ENCODE measurements at regions not wholly inside any gene's neighbourhood (a gene's known extent, or its start where the extent isn't known, plus 50 kb on each side); places are given as distances from the start of the nearest gene placed in this dataset.

DNA sequence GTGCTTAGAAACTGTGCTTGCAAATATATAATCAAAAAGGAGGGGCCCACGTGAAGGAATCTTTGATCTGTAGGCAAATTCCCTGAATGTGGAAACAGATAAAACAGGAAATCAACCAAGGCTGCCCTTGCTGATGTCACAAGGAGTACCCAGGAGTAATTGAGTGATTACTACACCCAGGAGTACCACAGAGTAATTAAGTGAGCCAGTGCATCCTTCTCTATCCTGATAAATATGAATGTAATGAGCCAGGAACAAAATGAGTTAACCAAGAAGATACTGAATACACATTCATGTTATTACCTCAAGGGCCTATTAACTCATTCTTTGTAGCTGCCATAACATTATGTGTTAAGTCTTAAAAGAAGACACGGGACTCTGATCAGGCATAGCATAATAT is 87.3 kb upstream of the POU1F1 start:
- POLR2A ChIA-PET (ENCODE audit: low non-redundant PET), result no interaction called here
- intact Hi-C loops (cut with micrococcal nuclease; ENCODE audit: unreplicated experiment), result no loop called here
- H3K4me3 ChIP-seq (ENCODE audit: low read depth, low read length, poor library complexity, severe bottlenecking), result no peak overlapping the region
- no peak overlapping the region for H3K27ac ChIP-seq (ENCODE audit: low read depth, low read length, poor library complexity, severe bottlenecking)
- no peaks in the 10 kb centered on the region for H3K36me3 ChIP-seq (ENCODE audit: insufficient read depth, low read length, poor library complexity, severe bottlenecking)
- TF ChIP-seq EZH2 (IDR thresholded peaks at IDR 0.05; ENCODE audit: borderline replicate concordance, low read depth, low read length, poor library complexity, severe bottlenecking), result no peak
- TF ChIP-seq, protein P1, sequence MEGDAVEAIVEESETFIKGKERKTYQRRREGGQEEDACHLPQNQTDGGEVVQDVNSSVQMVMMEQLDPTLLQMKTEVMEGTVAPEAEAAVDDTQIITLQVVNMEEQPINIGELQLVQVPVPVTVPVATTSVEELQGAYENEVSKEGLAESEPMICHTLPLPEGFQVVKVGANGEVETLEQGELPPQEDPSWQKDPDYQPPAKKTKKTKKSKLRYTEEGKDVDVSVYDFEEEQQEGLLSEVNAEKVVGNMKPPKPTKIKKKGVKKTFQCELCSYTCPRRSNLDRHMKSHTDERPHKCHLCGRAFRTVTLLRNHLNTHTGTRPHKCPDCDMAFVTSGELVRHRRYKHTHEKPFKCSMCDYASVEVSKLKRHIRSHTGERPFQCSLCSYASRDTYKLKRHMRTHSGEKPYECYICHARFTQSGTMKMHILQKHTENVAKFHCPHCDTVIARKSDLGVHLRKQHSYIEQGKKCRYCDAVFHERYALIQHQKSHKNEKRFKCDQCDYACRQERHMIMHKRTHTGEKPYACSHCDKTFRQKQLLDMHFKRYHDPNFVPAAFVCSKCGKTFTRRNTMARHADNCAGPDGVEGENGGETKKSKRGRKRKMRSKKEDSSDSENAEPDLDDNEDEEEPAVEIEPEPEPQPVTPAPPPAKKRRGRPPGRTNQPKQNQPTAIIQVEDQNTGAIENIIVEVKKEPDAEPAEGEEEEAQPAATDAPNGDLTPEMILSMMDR (conservative IDR thresholded peaks at IDR 0.05; ENCODE audit: low read depth, low read length), result no peak
- H3K9me3 ChIP-seq (ENCODE audit: low read depth, low read length, poor library complexity, severe bottlenecking), result no peaks in the 10 kb centered on the region
- no TSS peak for BruUV-seq (replicated peaks)
- no peak for DNase-seq (ENCODE audit: low spot score)
- no peaks in the 10 kb centered on the region for H3K4me1 ChIP-seq (ENCODE audit: insufficient read depth, low read length, poor library complexity, severe bottlenecking)
- CTCF ChIA-PET, result no interaction called here
- H3K27me3 ChIP-seq (replicated peaks; ENCODE audit: insufficient read depth, low read depth, low read length, poor library complexity), result no peaks in the 10 kb centered on the region

DNA sequence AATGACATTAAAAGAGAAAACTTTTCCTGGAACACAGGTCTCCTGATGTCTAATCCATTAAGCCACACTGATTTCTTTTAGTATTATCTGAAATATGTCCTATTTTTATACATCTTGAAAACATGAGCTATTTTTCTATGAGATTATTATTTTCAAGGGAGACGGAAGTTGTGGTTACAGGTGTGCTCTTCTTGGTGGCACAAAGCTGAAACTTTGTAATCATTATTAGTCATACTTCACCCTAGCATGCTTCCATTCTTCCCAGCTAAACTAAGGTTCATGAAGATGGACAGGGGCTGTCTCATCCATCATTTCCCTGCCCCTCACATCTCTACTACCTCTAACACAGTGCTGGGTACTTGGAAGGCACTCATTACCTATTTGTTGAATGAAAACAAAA is 85.6 kb upstream of the POU1F1 start:
- ChIA-PET CTCF (no interaction called here), POLR2A (ENCODE audit: low non-redundant PET) (no interaction called here)
- Histone ChIP-seq H3K4me3 (ENCODE audit: low read depth, low read length, poor library complexity, severe bottlenecking) (no peak overlapping the region), H3K4me1 (ENCODE audit: insufficient read depth, low read length, poor library complexity, severe bottlenecking) (no peaks in the 10 kb centered on the region), H3K9me3 (ENCODE audit: low read depth, low read length, poor library complexity, severe bottlenecking) (no peaks in the 10 kb centered on the region), H3K27ac (ENCODE audit: low read depth, low read length, poor library complexity, severe bottlenecking) (no peak overlapping the region), H3K27me3 (replicated peaks; ENCODE audit: insufficient read depth, low read depth, low read length, poor library complexity) (no peaks in the 10 kb centered on the region), H3K36me3 (ENCODE audit: insufficient read depth, low read length, poor library complexity, severe bottlenecking) (no peaks in the 10 kb centered on the region)
- intact Hi-C loops (cut with micrococcal nuclease; ENCODE audit: unreplicated experiment), result no loop called here
- DNase-seq (ENCODE audit: low spot score), result no peak
- TF ChIP-seq, protein P1 (conservative IDR thresholded peaks at IDR 0.05; ENCODE audit: low read depth, low read length), result no peak
- TF ChIP-seq EZH2 (IDR thresholded peaks at IDR 0.05; ENCODE audit: borderline replicate concordance, low read depth, low read length, poor library complexity, severe bottlenecking), result no peak
- BruUV-seq (replicated peaks), result no TSS peak

DNA sequence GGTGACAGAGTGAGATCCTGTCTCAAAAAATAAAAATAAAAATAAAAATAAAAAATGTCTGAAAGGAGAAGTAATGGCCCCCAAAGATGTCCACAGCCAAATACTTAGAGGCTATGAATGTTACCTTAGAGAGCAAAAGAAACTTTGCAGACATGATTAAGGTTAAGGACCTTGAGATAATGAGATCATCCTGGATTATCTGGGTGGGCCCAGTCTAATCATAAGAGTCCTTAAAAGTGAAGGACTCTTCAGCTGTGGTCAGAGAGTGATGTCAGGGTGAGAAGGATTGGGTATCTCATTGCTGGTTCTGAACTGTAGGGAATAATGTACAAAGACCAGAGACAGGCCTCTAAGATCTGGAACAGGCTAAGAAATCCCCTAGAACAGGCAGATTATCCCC is 84.9 kb upstream of the POU1F1 start:
- ChIA-PET POLR2A (ENCODE audit: low non-redundant PET) (no interaction called here), CTCF (no interaction called here)
- Histone ChIP-seq H3K4me1 (ENCODE audit: insufficient read depth, low read length, poor library complexity, severe bottlenecking) (no peaks in the 10 kb centered on the region), H3K4me3 (ENCODE audit: low read depth, low read length, poor library complexity, severe bottlenecking) (no peak overlapping the region), H3K27me3 (replicated peaks; ENCODE audit: insufficient read depth, low read depth, low read length, poor library complexity) (no peaks in the 10 kb centered on the region), H3K9me3 (ENCODE audit: low read depth, low read length, poor library complexity, severe bottlenecking) (no peaks in the 10 kb centered on the region), H3K36me3 (ENCODE audit: insufficient read depth, low read length, poor library complexity, severe bottlenecking) (no peaks in the 10 kb centered on the region), H3K27ac (ENCODE audit: low read depth, low read length, poor library complexity, severe bottlenecking) (no peak overlapping the region)
- DNase-seq (ENCODE audit: low spot score), result no peak
- no peak for TF ChIP-seq EZH2 (IDR thresholded peaks at IDR 0.05; ENCODE audit: borderline replicate concordance, low read depth, low read length, poor library complexity, severe bottlenecking)
- TF ChIP-seq, protein P1 (conservative IDR thresholded peaks at IDR 0.05; ENCODE audit: low read depth, low read length), result no peak
- intact Hi-C loops (cut with micrococcal nuclease; ENCODE audit: unreplicated experiment), result no loop called here
- BruUV-seq (replicated peaks), result no TSS peak
